HEK293 (cell line): ENCODE measurements at regions not wholly inside any gene's neighbourhood (a gene's known extent, or its start where the extent isn't known, plus 50 kb on each side); places are given as distances from the start of the nearest gene placed in this dataset.

Experiments used
- CTCF ChIP-seq: fragments of 450-650 bp; formaldehyde crosslinking; IDR thresholded peaks from 2 replicates; pipeline ENCODE4 v1.5.1; 2016; ENCODE audit warnings: missing biosample characterization, missing genetic modification characterization
- PBX3 ChIP-seq: sonication (generic); formaldehyde crosslinking; IDR thresholded peaks from 2 replicates; pipeline ENCODE4 v1.8.1; 2022; ENCODE audit warnings: mild to moderate bottlenecking, moderate library complexity, missing genetic modification reagents
- PRDM1 ChIP-seq: fragments of 450-650 bp; formaldehyde crosslinking; IDR thresholded peaks from 2 replicates; pipeline ENCODE4; 2016; ENCODE audit warnings: missing biosample characterization, missing genetic modification characterization
- PRDM2 ChIP-seq: fragments of 450-650 bp; formaldehyde crosslinking; IDR thresholded peaks from 2 replicates; pipeline ENCODE4 v1.5.1; 2016; ENCODE audit warnings: missing biosample characterization, missing genetic modification characterization, borderline replicate concordance
- ZNF121 ChIP-seq: fragments of 450-650 bp; formaldehyde crosslinking; IDR thresholded peaks from 2 replicates; pipeline ENCODE4 v1.5.1; 2016; ENCODE audit warnings: missing biosample characterization, missing genetic modification characterization
- ZNF174 ChIP-seq: fragments of 450-650 bp; formaldehyde crosslinking; IDR thresholded peaks from 2 replicates; pipeline ENCODE4 v1.5.0; 2017; ENCODE audit warnings: missing biosample characterization, mild to moderate bottlenecking, missing genetic modification characterization
- ZNF350 ChIP-seq: fragments of 450-650 bp; formaldehyde crosslinking; IDR thresholded peaks from 2 replicates; pipeline ENCODE4 v1.5.0; 2017; ENCODE audit warnings: missing biosample characterization, mild to moderate bottlenecking, missing genetic modification characterization
- ZNF558 ChIP-seq: fragments of 450-650 bp; formaldehyde crosslinking; IDR thresholded peaks from 2 replicates; pipeline ENCODE4 v1.5.1; 2016; ENCODE audit warnings: missing biosample characterization, missing genetic modification characterization
- ZNF561 ChIP-seq: fragments of 450-650 bp; IDR thresholded peaks from 2 replicates; pipeline ENCODE4 v1.5.1; 2018; ENCODE audit warnings: missing biosample characterization, missing genetic modification characterization, borderline replicate concordance
- ZNF639 ChIP-seq: fragments of 450-650 bp; formaldehyde crosslinking; IDR thresholded peaks from 2 replicates; pipeline ENCODE4 v1.5.1; 2016; ENCODE audit warnings: missing biosample characterization, missing genetic modification characterization
- ZNF747 ChIP-seq: fragments of 450-650 bp; formaldehyde crosslinking; IDR thresholded peaks from 2 replicates; pipeline ENCODE4 v1.5.1; 2016; ENCODE audit warnings: missing biosample characterization, missing genetic modification characterization
- ZNF76 ChIP-seq: fragments of 450-650 bp; formaldehyde crosslinking; IDR thresholded peaks from 2 replicates; pipeline ENCODE4; 2016; ENCODE audit warnings: low read depth, missing biosample characterization, missing genetic modification characterization, borderline replicate concordance
- ZNF830 ChIP-seq: fragments of 450-650 bp; IDR thresholded peaks from 2 replicates; pipeline ENCODE4 v1.5.0; 2018; ENCODE audit warnings: missing biosample characterization, missing genetic modification characterization, low read depth, mild to moderate bottlenecking, moderate library complexity
- ZSCAN30 ChIP-seq: fragments of 450-650 bp; IDR thresholded peaks from 2 replicates; pipeline ENCODE4 v1.5.1; 2018; ENCODE audit warnings: missing biosample characterization, mild to moderate bottlenecking, missing genetic modification characterization, moderate library complexity

GRCh38 chr12:115194857-115195256, 510.9 kb upstream of the TBX3 start:
- no peak for TF ChIP-seq ZNF174 (tag by site-specific recombination)
- TF ChIP-seq CTCF: no peak
- TF ChIP-seq ZNF561: peak; percentile 59; the same call in 1 of the 2 replicates
- TF ChIP-seq ZNF121 (tag by site-specific recombination): no peak
- TF ChIP-seq ZNF830 (tag by site-specific recombination): no peak
- no peak for TF ChIP-seq ZNF639 (tag by site-specific recombination)
- no peak for TF ChIP-seq PBX3 (CRISPR knock-in tag)
- TF ChIP-seq PRDM2: no peak
- peak; percentile 24; the same call in 1 of the 2 replicates for TF ChIP-seq ZSCAN30
- no peak for TF ChIP-seq ZNF350
- TF ChIP-seq ZNF747: no peak
- TF ChIP-seq PRDM1: no peak
- no peak for TF ChIP-seq ZNF76
- TF ChIP-seq ZNF558 (tag by site-specific recombination): no peak
